ENCODE measurements at regions not wholly inside any gene's neighbourhood (a gene's known extent, or its start where the extent isn't known, plus 50 kb on each side); places are given as distances from the start of the nearest gene placed in this dataset.

DNA sequence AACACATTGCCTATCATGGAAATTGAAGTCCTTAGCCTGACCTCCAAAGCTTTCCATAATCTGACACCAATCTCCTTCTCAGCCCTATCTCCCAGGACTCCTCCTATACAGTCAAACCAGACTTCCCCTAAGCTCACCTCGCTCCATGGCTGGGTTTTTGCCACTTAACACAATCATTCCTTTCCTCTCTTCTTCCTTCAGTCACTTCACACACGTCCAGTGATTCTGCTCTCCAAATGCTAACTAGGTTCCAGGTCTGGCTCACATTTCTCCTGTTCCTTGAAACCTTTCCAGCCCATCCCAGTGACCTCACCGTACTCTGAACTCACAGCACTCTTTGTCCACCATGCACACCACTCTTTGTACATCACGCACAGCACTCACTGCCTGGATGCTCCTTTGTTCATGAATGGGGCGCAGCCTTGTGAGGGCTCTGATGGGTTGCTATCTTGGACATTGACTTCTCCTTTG, 98.4 kb downstream of the GLUL start:
- no peak for DNase-seq

DNA sequence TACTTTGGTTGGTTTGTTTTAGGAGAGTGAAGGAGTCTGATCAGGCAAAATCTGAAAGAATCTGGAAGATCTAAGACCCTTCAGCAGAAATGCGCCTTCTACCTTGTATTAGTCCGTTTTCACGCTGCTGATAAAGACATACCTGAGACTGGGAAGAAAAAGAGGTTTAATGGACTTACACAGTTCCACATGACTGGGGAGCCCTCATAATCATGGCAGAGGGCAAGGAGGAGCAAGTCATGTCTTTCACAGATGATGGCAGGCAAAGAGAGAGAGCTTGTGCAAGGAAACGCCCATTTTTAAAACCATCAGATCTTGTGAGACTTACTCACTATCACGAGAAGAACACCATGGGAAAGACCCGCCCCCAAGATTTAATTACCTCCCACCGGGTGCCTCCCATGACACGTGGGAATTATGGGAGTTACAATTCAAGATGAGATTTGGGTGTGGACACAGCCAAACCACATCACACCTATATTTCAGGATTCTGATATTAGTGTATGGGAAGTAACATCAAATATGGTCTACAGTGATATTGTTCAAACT, 99.3 kb downstream of the GLUL start:
- DNase-seq = no peak

DNA sequence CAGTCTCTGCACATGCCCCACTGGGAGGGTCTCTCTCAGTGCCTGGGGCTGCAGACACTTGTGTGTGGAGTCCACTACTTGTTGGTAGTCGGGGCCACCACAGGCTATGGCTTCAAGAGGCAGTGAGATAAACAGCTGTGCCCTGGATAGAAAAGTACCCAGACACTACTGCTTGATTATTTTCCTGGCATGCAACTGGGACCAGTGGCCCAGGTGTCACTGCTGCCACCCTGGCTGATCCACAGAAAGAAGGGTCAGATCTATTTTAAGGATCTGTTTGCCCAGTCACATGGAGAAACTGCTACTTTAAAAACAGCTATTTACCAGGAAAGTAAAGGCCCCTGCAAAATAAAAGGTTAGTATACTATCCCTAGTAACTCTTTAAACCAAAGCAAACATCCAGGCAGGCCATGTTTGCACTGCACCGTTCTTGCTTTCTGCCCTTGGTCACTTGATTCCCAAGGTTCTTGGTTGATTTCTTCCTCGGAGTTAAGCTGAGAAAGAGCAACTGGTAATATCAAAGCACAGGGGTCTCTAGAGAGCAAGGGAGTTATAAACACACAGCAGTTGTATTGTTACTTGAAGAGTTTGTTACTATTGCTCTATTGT, 99.9 kb downstream of the GLUL start:
- no peak for DNase-seq

DNA sequence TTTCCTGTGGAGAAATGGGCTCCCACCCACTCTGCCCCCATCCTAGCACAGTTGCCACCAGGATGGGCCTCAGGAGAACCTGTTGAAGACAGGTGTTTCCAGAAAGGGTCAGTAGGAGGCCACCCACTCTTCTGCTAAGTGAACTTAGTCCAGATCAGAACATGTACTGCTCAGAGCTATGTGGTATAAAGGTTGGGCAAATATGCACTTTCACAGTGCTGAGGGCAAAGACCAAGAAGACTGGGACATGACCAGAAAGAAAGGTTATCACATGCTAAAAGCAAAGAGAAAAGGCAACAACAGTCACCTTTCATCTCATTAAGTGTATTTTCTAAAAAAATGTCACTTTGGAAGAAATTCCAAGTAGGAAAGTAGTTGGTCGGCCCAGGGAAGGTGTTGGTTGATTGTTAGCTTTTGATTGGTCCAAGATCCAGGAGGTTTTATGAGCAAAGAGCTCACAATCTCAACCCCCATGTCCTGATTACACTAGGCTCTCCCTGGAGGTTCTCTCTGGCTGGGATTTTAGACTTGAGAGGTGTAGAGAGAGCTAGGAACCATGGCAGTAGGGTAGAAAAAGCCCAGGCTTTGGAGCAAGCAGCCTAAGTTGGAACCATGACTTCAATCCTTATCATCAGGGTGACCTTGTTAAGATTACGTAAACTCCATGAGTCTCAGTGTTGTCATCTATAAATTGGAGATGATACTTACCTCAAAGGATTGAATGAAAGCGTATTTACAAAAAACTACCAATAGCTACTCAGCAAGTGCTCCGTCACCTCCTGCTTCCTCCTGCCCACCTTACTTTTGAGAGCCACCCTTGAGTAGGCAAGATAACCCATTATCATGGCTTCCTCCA, 102.6 kb downstream of the GLUL start:
- no peak for DNase-seq

DNA sequence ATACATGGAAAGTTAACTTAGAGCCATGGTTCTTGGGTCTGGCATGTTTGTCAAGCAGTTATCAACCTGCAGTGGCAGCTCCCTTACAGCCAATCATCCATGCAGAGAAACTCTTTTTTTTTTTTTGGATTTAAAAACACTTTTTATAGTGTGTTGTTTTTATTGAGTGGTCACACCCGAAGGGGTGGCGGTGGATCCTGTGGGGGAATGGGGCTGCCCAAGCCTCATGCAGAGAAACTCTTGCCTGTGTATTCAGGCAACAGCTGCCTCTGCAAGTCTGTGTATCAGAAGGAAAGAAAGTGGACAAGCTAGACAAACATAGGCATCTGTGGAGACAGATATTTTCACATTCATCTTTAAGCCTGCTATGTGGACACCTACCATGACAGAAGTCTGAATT, 104.8 kb downstream of the GLUL start:
- no peak for DNase-seq

GRCh38 chr1:182283746-182284544, 107.6 kb downstream of the GLUL start:
- no peak for DNase-seq

GRCh38 chr1:182281541-182281940, 110.0 kb downstream of the GLUL start:
- DNase-seq = no peak

DNA sequence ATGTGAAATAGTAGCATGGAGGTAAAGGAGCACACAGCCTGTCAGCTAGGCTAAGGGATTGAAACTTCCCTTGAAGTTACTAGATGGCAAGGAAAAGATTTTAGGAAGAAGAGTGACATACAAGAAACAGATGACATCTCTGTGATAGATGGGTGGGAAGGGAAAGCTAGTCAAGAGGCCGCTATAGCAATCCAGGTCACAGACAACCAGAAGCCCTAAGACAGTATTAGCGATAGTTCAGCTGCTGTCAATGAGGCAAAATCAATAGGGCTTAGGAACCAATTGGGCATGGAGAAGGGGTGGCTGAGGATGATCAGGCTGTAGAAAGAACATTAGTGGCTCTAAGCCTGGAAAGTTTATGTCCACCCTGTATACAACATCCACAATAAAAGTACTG, 111.1 kb downstream of the GLUL start:
- DNase-seq = no peak

DNA sequence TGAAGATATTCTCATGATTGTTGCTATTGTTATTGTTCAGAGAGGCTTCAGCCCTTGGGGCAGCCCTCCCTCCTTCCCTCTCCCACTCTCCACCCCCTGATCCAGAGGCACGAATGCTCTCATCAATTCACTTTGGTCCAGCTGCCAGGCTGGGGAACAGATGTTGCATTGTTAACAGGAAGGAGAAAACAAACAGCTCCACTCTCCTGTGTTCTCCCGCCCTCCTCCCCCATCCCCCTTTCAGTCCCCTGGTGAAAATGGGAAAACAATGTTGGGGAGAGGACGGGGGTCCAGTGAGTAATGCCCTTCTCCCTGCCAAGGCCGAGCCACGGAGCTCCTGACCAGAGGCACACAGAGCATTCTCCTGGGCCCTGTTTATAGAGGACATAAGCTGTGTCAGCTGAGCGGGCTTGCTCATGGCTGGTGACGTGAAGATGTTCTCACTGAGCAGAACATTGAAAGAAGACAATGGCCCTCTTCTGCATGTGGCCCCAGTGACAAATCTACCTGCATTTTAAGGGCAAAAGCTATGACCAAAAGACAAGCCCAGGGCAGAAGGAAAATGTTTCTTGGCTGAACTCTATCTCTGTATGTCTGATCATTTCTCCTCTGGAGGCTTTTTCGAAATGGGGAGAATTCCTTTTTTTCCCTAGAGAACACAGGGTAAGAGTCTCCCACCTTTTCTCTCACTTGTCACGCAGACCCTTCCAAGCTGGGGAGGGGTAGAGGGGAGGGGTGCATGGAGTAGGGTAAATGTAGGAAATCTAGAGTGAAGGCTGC, 111.7 kb downstream of the GLUL start:
- DNase-seq = no peak

DNA sequence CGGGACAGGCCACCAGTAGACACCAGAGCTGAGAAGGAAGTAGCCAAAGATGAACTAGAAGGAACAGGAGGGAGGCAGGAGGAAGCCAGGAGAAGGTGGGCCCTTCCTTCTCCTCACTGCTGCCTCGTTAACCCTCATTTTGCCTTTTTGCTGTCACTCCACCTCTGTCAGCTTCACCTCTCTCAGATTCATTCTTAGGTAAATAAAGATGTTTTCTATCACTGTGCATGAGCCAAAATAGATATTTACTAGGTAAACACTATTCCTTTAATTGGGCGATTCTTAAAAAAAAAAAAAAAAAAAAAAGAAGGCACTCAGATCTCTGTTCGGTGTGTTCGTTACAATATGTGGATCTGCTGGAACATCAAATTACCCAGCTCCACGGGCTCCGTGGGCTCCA, 112.3 kb downstream of the GLUL start:
- no peak for DNase-seq

- no peak for DNase-seq
Observed at GRCh38 chr1:182278144-182279054, 113.2 kb downstream of the GLUL start.

GRCh38 chr1:182275271-182275670, 116.3 kb downstream of the GLUL start:
- no peak for DNase-seq

GRCh38 chr1:182274618-182275017, 117.0 kb downstream of the GLUL start:
- no peak for DNase-seq

GRCh38 chr1:182270731-182271130, 120.9 kb downstream of the GLUL start:
- DNase-seq = no peak

GRCh38 chr1:182269097-182269496, 122.5 kb downstream of the GLUL start:
- no peak for DNase-seq

DNA sequence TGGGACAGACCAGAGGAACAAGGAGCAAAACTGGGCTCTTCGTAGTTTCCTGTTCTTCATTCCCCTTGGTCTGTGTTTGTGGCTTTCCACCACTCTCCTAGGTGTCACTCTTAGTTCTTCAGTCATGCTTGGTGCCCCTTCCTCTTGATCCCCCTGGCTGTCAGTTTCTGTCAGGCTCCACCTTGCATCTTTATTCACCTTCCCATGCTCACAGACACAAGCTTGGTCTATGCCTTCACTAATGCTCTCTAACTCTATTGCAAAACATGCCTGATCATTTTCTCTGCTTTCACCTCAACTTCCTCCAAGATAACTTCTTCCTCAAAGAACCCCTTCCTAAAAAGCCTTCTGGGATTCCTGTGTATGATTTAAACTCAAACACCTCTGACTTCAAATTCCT, 122.9 kb downstream of the GLUL start:
- no peak for DNase-seq

GRCh38 chr1:182264185-182264584, 127.4 kb downstream of the GLUL start:
- no peak for DNase-seq

GRCh38 chr1:182263706-182264105, 127.9 kb downstream of the GLUL start:
- no peak for DNase-seq

- DNase-seq = no peak
Observed at GRCh38 chr1:182262425-182262824, 129.2 kb downstream of the GLUL start.

DNA sequence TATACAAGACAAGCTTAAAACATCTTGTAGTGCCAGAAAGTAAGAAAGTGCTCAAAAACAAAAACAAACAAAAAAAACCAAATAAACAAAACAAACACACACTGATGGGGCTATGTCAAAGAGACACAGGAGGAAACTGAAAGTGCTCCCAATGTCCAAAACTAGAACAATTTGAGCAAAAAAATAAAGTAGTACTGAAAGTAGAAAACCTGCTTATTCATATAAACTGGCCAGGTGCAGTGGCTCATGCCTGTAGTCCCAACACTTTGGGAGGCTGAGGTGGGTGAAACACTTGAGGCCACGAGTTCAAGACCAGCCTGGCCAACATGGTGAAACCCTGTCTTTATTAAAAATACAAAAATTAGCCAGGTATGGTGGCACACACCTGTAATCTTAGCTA, 129.9 kb downstream of the GLUL start:
- no peak for DNase-seq

- no peak for DNase-seq
Observed at GRCh38 chr1:182260516-182260915, 131.1 kb downstream of the GLUL start.
